C4-2B (cell line): ENCODE measurements at regions not wholly inside any gene's neighbourhood (a gene's known extent, or its start where the extent isn't known, plus 50 kb on each side); places are given as distances from the start of the nearest gene placed in this dataset.

ENCODE experiments used
- CTCF ChIP-seq: fragments of 450-650 bp; conservative IDR thresholded peaks from 2 replicates; pipeline ENCODE4 v1.5.1; 2017; ENCODE audit warnings: mild to moderate bottlenecking
- ZFX ChIP-seq: fragments of 450-650 bp; IDR thresholded peaks from 2 replicates; pipeline ENCODE4 v1.6.1; 2017

- no peak for TF ChIP-seq CTCF
- TF ChIP-seq ZFX: no peak
Observed at GRCh38 chr13:78045916-78046315, 127.3 kb upstream of the EDNRB start.
